IPS DF 19.7 (cell line): ENCODE measurements at regions not wholly inside any gene's neighbourhood (a gene's known extent, or its start where the extent isn't known, plus 50 kb on each side); places are given as distances from the start of the nearest gene placed in this dataset.
"Not testable (repeated sequence)": the region's sequence is repeated elsewhere in the genome, so short reads cannot be mapped to it uniquely, and the experiment has no call there.

Experiments used
- DNase-seq: peaks from one replicate; pipeline ENCODE4 v3.0.0-alpha.2; 2013; ENCODE audit warnings: low read depth, low spot score

- DNase-seq: no peak
Measured at GRCh38 chr4:53959343-53960120, 104.9 kb downstream of the CHIC2 start.

GRCh38 chr4:53956454-53956853 is 108.0 kb downstream of the CHIC2 start:
- DNase-seq: no peak

GRCh38 chr4:53956053-53956452 is 108.4 kb downstream of the CHIC2 start:
- DNase-seq: no peak

GRCh38 chr4:53951414-53951813 is 113.0 kb downstream of the CHIC2 start:
- DNase-seq: no peak

- DNase-seq: no peak
Measured at GRCh38 chr4:53943345-53944085, 120.9 kb downstream of the CHIC2 start.

GRCh38 chr4:53942712-53943111 is 121.7 kb downstream of the CHIC2 start:
- no peak for DNase-seq

GRCh38 chr4:53941331-53941730 is 123.1 kb downstream of the CHIC2 start:
- DNase-seq: no peak

- not testable (repeated sequence) for DNase-seq
Measured at GRCh38 chr4:53939892-53940291, 124.5 kb downstream of the CHIC2 start.

GRCh38 chr4:53937918-53938317 is 126.5 kb downstream of the CHIC2 start:
- no peak for DNase-seq

GRCh38 chr4:53937327-53937726 is 127.1 kb downstream of the CHIC2 start:
- DNase-seq: no peak

GRCh38 chr4:53935780-53936179 is 128.6 kb downstream of the CHIC2 start:
- DNase-seq: no peak

GRCh38 chr4:53932796-53933610 is 131.4 kb downstream of the CHIC2 start:
- DNase-seq: no peak

- DNase-seq: no peak
Measured at GRCh38 chr4:53931461-53931961, 132.9 kb downstream of the CHIC2 start.

GRCh38 chr4:53929955-53930798 is 134.2 kb downstream of the CHIC2 start:
- peak; percentile 72 for DNase-seq

- DNase-seq: no peak
Measured at GRCh38 chr4:53929311-53929710, 135.1 kb downstream of the CHIC2 start.

- no peak for DNase-seq
Measured at GRCh38 chr4:53928825-53929224, 135.6 kb downstream of the CHIC2 start.

GRCh38 chr4:53925050-53925605 is 139.3 kb downstream of the CHIC2 start:
- DNase-seq: no peak

GRCh38 chr4:53924333-53925049 is 139.9 kb downstream of the CHIC2 start:
- DNase-seq: no peak

- no peak for DNase-seq
Measured at GRCh38 chr4:53923921-53924320, 140.5 kb downstream of the CHIC2 start.

GRCh38 chr4:53921856-53922255 is 142.5 kb downstream of the CHIC2 start:
- DNase-seq: no peak
